DOHH2 (cell line): ENCODE measurements at regions not wholly inside any gene's neighbourhood (a gene's known extent, or its start where the extent isn't known, plus 50 kb on each side); places are given as distances from the start of the nearest gene placed in this dataset.

Source experiments
- H3F3A ChIP-seq: fragments of 200-600 bp; sonication (generic), shearing (Covaris generic); 2 replicates; pipeline ENCODE4 v1.6.0; 2016; ENCODE audit warnings: antibody characterized with exemption, mild to moderate bottlenecking; ENCODE audit not compliant: control insufficient read depth, insufficient read depth
- H3K27ac ChIP-seq: fragments of 200-600 bp; sonication (generic); 2 replicates; pipeline ENCODE4 v1.5.1; 2014; ENCODE audit warnings: low read depth, mild to moderate bottlenecking, low read length, moderate library complexity
- H3K27me3 ChIP-seq: fragments of 200-600 bp; sonication (generic); 2 replicates; pipeline ENCODE4 v1.6.1; 2014; ENCODE audit warnings: mild to moderate bottlenecking, low read length, mixed read lengths; ENCODE audit not compliant: control insufficient read depth
- H3K36me3 ChIP-seq: fragments of 200-600 bp; sonication (generic); 2 replicates; pipeline ENCODE4 v1.6.1; 2014; ENCODE audit warnings: mild to moderate bottlenecking, low read length, moderate library complexity, mixed read lengths; ENCODE audit not compliant: control insufficient read depth
- H3K4me1 ChIP-seq: fragments of 200-600 bp; sonication (generic); 2 replicates; pipeline ENCODE4 v1.6.1; 2014; ENCODE audit warnings: mild to moderate bottlenecking, low read length, mixed read lengths; ENCODE audit not compliant: control insufficient read depth
- H3K4me2 ChIP-seq: fragments of 200-600 bp; sonication (generic); 2 replicates; pipeline ENCODE4 v1.6.0; 2014; ENCODE audit warnings: mild to moderate bottlenecking, low read length, moderate library complexity
- H3K4me3 ChIP-seq: fragments of 200-600 bp; sonication (generic); 2 replicates; pipeline ENCODE4 v1.5.1; 2014; ENCODE audit warnings: mild to moderate bottlenecking, low read length, mixed read lengths
- H3K79me2 ChIP-seq: fragments of 200-600 bp; sonication (generic); 2 replicates; pipeline ENCODE4 v1.6.1; 2014; ENCODE audit warnings: mild to moderate bottlenecking, low read length, mixed read lengths; ENCODE audit not compliant: control insufficient read depth
- H3K9me2 ChIP-seq: fragments of 200-600 bp; sonication (generic); replicated peaks from 2 replicates; pipeline ENCODE4 v1.6.1; 2014; ENCODE audit warnings: mild to moderate bottlenecking, low read length, mixed read lengths; ENCODE audit not compliant: control insufficient read depth
- H3K9me3 ChIP-seq: fragments of 200-600 bp; sonication (generic); 2 replicates; pipeline ENCODE4 v1.6.1; 2014; ENCODE audit warnings: antibody characterized with exemption, low read length, mixed read lengths; ENCODE audit not compliant: control insufficient read depth, insufficient read depth
- H4K20me1 ChIP-seq: fragments of 200-600 bp; sonication (generic); 2 replicates; pipeline ENCODE4 v1.6.0; 2014; ENCODE audit warnings: low read depth, mild to moderate bottlenecking, antibody characterized with exemption, low read length, moderate library complexity; ENCODE audit not compliant: control insufficient read depth, insufficient read depth
- CTCF ChIP-seq: fragments of 200-600 bp; sonication (generic); IDR thresholded peaks from one replicate; pipeline ENCODE4 v1.5.1; 2014; ENCODE audit warnings: antibody characterized with exemption, mild to moderate bottlenecking, low read depth, low read length; ENCODE audit not compliant: poor library complexity, severe bottlenecking
- EZH2phosphoT487 ChIP-seq: fragments of 200-600 bp; sonication (generic); IDR thresholded peaks from 2 replicates; pipeline ENCODE4 v1.6.1; 2017; ENCODE audit warnings: borderline replicate concordance, mild to moderate bottlenecking, antibody characterized with exemption, low read length, moderate library complexity, mixed read lengths

GRCh38 chr21:17388226-17388625 lies 124.6 kb upstream of the CXADR start:
- Histone ChIP-seq H3K9me3 (no peaks in the 10 kb centered on the region), H3K27me3 (no peaks in the 10 kb centered on the region), H3K9me2 (no peaks in the 10 kb centered on the region), H3K4me3 (no peak overlapping the region), H3K36me3 (no peaks in the 10 kb centered on the region), H3F3A (no peaks in the 10 kb centered on the region), H4K20me1 (no peaks in the 10 kb centered on the region), H3K27ac (no peak overlapping the region), H3K79me2 (no peaks in the 10 kb centered on the region), H3K4me2 (no peak overlapping the region), H3K4me1 (no peaks in the 10 kb centered on the region)
- TF ChIP-seq CTCF (no peak), EZH2phosphoT487 (no peak)

GRCh38 chr21:17389311-17389710 lies 123.5 kb upstream of the CXADR start:
- no peaks in the 10 kb centered on the region for H3K27me3 ChIP-seq
- no peak overlapping the region for H3K4me2 ChIP-seq
- H3F3A ChIP-seq, result no peaks in the 10 kb centered on the region
- no peaks in the 10 kb centered on the region for H3K79me2 ChIP-seq
- H3K4me1 ChIP-seq, result no peaks in the 10 kb centered on the region
- no peaks in the 10 kb centered on the region for H3K9me2 ChIP-seq
- H3K4me3 ChIP-seq, result no peak overlapping the region
- TF ChIP-seq CTCF, result no peak
- no peak for TF ChIP-seq EZH2phosphoT487
- no peaks in the 10 kb centered on the region for H3K36me3 ChIP-seq
- no peak overlapping the region for H3K27ac ChIP-seq
- H4K20me1 ChIP-seq, result no peaks in the 10 kb centered on the region
- H3K9me3 ChIP-seq, result no peaks in the 10 kb centered on the region

- Histone ChIP-seq H3K9me3 (no peaks in the 10 kb centered on the region), H3K4me3 (no peak overlapping the region), H3K27ac (no peak overlapping the region), H3K4me2 (no peak overlapping the region), H3K79me2 (no peaks in the 10 kb centered on the region), H3K4me1 (no peaks in the 10 kb centered on the region), H3K9me2 (no peaks in the 10 kb centered on the region), H3K36me3 (no peaks in the 10 kb centered on the region), H3K27me3 (no peaks in the 10 kb centered on the region), H3F3A (no peaks in the 10 kb centered on the region), H4K20me1 (no peaks in the 10 kb centered on the region)
- TF ChIP-seq CTCF (no peak), EZH2phosphoT487 (no peak)
Measured at GRCh38 chr21:17390569-17390968, 122.3 kb upstream of the CXADR start.

DNA sequence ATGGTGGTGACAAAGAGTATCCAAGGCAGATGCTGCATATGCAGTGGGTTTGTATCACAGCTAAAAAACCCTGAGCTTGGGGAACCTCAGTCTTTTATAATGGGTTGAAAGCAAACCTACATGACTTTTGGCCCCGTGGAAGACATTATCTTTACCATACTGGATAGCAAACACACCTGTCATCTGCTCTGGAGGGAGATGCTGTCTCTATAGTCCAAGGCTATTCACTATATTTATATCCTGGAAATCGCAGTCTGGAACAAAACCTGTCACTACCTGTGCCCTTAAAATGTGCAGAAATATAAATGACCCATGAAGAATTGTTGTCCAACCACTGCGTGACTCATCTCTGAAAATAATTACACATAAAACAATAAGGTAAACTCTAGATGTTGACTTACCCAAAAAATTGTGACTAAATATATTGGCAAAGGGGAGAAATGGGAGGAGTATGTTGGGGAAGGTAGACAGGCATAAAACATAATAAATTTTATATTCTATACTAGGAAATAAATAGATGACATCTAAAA lies 121.0 kb upstream of the CXADR start:
- H3K9me3 ChIP-seq, result no peaks in the 10 kb centered on the region
- no peaks in the 10 kb centered on the region for H3K36me3 ChIP-seq
- H3K27me3 ChIP-seq, result no peaks in the 10 kb centered on the region
- H4K20me1 ChIP-seq, result no peaks in the 10 kb centered on the region
- no peak for TF ChIP-seq CTCF
- no peaks in the 10 kb centered on the region for H3F3A ChIP-seq
- no peak overlapping the region for H3K4me2 ChIP-seq
- H3K27ac ChIP-seq, result no peak overlapping the region
- no peaks in the 10 kb centered on the region for H3K79me2 ChIP-seq
- H3K4me1 ChIP-seq, result no peaks in the 10 kb centered on the region
- no peak overlapping the region for H3K4me3 ChIP-seq
- no peaks in the 10 kb centered on the region for H3K9me2 ChIP-seq
